ENCODE measurements at regions not wholly inside any gene's neighbourhood (a gene's known extent, or its start where the extent isn't known, plus 50 kb on each side); places are given as distances from the start of the nearest gene placed in this dataset.

DNA sequence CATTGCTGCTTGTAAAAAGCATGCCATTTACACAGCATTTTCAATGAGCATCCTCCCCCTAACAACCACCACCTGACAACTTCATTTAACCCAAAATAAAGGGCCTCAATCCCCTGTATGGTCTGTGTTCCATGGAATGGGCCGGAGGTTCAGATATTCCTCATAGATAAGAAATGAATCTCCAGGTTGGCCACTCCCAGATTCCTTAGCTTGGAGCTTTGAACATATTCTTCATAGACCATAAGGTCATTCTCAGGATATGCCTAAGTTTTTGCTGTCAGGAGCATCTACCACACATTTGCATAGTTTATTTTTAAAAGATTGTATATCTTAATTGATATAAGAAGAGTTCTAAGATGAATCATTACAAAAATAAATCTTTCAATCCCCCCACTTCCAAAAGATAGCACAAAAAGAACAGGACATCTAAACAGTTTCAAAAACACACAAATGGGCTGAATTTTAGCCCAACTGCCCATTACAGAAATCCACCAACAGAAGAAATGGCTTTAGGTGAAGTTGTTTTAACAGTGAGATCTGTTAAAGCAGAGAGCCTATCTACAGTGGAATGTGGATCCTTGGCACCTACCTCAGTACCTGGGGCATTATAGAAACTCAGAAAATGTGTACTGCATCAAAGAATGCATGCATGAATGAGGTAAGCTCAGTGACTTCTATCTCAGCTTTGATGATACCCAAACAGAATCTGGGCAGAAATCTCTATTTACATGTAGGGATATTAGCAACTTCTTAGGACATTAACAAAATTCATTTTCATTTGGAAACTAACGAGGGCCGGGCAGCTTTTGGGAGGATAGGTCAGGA lies 179.8 kb downstream of the SEC61B start:
- DNase-seq: no peak

DNA sequence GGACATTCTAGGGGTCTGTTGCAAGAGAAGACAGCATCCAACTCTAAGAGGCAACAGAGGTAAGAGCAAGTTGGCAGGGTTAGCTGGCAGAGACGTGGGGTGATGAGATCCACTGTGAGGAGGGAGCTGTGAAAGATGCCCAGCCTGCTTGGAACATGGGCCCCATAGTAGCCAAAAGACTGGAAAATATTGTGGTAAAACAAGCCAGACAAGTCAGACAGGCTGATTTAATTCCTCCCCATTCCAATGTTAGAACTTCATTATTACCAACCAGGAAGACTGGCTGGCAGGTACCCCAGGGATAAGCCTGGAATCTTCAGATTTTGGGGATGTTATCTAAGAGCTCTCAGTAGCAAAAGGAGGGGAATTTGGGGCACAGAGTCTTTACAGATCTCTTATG lies 181.3 kb downstream of the SEC61B start:
- DNase-seq: no peak

DNA sequence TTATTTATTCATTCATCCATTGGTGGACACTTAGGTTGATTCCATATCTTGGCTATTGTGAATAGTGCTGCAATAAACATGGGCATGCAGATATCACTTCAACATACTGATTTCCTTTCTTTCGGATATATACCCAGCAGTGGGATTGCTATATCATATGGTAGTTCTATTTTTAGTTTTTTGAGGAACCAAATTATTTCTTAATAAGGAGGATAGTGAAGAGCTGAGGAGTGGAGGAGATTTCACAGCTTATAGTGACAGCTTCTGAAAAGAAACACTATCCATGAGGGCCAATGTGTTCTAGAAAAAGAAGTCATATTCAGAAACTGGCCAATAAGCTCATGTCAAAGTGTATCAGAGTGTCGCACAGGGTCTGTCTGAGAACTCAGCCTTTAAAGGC lies 183.3 kb downstream of the SEC61B start:
- DNase-seq: no peak

DNA sequence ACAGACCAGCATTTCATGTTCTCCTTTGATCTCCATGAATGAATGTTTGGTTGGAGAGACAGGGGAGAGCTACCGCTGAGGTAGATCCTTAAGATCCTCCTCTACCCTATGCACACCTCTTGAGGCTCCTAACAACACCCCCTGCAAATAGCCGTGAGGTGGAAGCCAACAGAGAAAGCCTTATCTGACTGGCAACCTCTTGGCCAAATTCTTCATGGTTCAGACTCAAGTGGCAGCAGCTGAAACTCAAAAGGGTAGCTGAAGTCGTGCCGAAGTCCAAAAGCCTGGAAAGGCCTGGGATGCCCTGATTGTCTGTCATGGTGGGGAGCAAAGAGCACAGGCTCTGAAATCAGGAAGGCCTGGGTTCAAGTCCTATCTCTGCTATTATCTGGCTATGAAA lies 184.9 kb downstream of the SEC61B start:
- DNase-seq: no peak

DNA sequence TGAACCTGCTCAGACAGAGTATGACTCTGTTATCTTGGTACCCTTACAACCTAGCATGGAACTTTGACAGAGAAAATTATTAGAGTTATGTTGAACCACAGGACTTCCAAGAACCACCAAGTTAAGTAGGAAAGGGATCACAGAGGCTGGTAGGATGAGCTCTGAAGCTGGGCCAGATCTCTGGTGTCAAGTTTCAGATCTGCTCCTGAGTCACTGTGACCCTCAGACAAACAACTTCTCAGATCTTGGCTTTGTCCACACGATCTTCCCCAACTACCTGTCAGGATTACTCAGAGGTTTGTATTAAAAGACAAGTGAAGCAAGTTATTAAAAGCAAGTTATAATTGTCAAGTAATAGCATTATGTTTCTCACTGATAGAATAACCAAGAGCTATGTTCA lies 189.0 kb downstream of the SEC61B start:
- no peak for DNase-seq

DNA sequence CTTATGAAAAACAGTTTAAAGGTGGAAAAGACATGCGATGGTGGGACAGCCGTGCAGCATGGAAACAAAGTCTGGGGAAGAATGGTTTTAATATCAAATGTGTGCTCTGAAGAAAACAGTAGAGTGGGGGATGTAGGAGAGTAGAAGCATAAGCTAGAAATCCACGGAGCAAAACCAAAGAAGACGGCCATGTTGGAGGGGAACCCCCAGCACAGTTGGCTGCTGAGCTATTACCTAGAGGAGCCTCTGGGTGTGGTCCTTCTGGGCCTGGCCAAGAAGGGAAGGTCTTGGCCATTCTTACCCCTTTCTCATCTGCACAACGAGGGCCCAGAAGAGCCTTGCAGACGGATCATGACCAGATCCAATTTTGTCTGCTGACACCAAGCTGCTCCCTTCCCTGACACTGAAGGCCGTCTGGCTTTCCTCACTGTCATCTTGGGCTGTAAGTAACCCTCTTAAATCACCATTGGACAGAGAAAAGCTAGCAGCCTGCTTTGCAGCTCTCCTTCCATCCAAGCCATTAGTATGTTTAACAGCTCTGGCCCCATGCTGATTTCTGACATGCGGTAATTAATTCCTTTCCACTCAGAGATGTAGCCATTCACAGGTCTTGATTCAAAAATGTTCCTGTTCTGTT lies 189.5 kb downstream of the SEC61B start:
- no peak for DNase-seq

DNA sequence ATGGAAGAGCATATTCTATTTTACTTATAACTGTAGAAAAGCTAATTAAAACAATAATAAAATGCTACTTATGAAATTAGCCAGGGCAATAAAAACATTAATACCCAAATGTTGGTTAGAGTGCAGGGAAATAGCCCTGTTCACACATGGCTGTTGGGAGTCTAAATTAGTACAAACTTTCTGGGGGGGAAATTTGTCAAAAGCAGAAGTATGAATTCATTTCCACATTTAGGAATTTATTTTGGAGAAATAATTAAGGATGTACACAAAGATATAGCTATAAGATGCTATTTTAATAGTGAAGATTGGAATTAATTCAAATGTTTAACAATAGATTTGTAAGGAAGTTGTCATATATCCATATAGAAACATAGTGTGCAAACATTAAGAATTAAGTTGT lies 190.5 kb downstream of the SEC61B start:
- DNase-seq: no peak

DNA sequence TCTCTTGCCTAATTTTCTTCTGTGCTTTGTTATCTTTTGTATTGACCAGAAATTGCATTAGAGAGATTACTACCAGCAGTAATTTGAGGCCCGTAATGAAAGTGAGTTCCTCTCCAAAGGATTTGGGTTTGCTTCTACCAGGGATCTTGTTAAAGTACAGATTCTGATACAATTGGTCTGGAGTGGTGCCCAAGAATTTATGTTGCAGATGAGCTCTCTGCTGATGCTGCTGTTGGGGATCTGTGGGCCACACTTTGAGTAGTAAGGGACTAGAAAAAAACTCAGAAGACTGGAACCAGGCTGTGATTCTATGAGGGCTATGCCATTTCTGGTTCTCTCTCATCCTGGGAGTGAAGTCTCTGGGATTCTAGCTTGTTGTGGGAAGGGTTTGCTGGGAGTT lies 192.2 kb downstream of the SEC61B start:
- no peak for DNase-seq

DNA sequence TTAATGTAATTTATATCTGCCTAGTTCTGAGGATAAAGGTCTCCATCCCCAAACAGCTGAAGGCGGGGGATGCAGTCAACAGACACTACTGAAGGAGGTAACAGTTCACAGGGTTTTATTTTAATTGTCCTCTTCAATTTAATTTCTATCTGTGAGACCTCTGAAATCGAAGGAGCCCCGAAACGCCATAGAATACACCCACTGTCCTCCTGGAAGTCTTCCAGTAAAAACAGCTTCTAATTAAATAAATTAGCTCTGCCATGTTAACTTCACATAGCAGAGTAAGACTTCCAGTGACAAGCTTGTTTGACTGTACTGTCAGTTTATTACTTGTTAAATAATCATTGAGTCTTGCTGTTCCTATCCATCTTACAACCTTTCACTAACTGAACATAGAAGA lies 193.5 kb downstream of the SEC61B start:
- DNase-seq: no peak

DNA sequence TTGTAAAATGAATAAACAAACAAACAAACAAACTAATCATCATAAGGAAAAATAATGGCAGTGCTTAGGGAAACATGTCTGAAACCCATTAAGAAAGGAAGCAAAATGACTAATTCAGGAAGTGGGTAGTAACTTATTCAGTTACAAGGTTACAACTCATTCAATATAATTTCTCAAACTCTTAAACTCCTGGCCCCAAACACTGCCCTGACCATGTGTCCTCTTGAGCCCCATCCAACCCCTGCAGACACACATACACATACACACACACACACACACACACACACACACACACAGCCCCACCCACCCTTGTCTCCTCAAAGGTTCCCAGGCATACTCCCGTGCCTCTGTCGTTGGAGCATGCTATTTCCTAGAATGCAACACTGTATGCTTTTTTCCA lies 193.9 kb downstream of the SEC61B start:
- no peak for DNase-seq

DNA sequence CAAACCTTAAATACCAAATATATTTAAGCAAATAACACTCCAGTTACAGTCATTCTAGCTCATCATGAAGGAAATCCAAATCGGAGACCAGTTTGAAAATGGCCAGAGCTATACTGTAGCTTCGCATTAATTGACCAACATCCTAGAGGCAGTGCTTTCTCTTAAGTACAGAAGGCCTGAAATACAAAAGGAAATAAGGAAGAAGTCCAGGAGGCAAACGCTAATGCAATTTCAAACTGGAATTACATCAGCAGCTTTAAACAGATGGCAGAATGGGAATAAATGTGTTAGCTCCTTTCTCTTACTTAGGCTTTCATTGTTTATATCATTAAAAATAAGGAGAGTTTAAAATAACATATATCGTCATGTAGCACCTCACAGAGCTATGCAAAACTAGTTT lies 197.0 kb downstream of the SEC61B start:
- no peak for DNase-seq

DNA sequence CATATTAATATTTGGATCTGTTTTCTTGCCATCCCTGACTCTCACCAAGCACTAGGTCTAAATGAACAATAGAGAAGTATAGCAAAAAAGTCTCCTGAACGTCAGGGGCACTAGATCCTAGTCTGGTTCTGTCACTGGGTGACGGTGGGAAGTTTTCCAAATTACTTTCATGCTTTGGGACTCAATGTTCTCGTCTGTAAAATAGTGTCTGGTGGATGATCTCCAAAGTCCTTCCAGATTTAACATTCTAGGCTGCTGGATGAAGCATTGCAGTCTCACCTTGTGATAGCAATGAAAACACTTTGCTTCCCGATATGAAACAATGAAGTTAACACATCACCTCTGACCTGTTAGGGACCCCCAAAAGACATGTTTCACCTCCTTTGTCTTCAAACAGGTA lies 199.3 kb downstream of the SEC61B start:
- no peak for DNase-seq

DNA sequence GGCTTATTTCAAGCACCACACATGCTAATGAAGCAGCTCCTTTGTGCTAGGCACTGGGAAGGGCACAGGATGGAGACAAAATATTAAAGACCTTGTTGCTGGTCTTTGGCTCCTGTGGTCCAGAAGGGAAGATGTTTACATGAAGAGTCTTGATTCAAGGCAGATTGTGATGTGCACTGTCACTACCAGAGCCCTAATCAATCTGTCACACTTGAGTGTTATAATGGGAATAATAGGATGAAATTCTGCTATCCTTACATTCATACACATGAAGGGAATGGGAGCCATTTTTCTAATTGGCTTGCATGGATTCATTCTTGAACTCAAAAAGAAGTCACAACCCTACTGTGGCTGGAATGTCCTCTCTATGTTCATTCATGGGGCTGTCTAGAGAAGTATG lies 203.0 kb downstream of the SEC61B start:
- DNase-seq: no peak

DNA sequence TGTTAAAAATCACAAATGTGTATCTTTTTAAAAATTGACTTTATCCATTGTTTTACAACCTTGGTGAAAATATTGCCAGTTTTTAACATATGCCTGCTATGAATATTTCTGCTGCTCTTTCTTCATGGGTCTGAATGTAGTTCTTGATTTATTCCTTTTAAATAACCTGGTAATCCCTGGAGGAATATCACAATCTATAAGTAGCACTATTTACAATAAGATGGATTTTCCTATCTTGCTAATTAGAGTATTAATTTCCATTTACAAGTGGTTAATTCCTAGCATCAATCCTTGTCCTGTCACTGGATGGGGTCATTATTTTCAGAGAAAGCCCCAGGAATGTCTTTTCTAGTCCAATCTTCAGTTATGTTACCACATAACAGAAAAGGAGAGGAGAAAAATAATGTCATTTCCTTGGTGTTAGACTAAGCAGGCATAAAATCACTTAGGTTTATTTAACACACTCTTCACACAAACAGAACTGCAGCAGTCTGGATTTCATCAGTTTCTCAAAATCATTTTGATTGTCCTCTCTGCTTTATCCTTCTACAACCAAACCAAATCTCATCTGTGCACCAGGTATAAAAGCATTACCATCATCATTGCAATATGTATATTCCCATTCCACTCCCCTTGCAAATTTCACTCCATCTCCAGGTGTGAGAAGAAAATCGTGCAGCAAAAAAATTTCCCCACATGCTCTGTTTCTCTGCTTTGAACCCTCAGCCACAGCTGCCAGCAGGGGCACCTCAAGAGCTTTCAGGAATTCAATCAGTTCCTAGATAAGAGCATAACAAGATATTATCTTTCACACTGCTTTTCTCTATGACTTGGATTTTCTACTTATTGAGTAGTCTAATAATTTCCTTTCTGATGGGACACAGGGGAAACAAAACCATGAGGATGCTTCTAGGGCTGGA lies 204.1 kb downstream of the SEC61B start:
- no peak for DNase-seq

DNA sequence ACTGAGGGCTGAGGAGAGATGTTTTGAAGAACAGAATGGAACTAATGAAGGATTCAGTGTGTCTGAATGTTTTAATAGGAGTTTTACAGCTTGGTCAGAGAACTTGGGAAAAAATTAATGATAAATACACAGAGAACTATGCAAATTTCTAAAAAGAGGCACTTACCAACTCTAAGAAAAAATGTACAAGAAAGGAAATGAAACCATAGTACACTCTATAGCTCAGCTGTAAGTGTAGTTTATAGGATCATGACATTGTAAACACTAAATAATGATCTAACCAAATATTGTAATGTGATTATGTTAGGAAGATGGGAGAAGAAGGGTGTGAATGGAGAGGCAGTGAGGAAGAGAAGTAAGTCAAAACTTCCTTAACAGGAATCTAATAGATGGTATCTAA lies 205.2 kb downstream of the SEC61B start:
- no peak for DNase-seq

DNA sequence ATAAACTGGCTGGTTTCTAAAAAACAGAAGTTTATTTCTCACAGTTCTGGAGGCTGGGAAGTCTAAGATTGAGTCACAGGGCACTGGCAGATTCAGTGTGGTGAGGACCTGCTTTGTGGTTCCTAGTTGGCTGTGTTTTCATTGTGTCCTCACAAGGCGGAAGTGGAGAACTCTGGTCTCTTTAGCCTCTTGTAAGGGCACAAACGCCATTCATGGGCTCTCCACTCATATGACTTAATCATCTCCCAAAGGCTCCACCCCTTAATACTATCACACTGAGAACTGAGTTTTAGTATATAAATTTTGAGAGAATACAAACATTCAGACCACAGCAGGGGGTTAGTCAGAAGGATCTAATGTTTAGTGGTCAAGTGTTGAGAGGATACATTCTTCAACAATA lies 208.2 kb downstream of the SEC61B start:
- DNase-seq: no peak

DNA sequence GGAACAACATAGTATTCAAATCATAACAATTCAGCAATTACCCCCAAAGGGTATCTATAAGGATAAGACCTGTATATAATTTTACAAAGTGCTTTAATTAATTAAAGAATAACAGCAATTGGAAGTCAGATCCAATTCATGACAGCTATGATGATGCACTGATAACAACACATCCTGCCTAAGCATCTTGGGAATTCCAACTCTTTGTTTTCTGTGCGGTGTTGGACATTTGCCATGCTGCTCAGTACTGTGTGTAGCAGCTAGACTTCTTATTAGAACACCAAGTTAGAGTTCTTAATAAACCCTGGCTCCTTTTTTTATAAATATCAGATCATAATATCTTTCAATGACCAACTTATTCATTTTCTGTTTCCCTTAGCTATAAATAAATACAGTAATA lies 209.0 kb downstream of the SEC61B start:
- no peak for DNase-seq

DNA sequence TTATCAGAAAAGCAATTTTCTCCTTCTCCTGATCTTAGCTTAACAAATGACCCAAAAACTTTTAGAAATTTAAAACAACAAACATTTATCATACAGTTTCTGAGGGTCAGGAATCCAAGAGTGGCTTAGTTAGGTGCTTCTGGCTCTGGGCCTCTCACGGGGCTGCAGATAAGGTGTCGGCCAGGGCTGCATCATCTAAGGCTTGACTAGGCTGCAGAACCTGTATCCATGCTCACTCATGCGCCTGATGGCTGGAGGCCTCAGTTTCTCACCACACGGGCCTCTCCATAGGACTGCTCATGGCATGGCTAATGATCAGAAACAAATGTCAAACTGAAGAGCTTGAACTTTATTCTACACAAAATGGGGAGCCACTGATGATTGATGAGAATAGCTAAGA lies 210.0 kb downstream of the SEC61B start:
- no peak for DNase-seq

DNA sequence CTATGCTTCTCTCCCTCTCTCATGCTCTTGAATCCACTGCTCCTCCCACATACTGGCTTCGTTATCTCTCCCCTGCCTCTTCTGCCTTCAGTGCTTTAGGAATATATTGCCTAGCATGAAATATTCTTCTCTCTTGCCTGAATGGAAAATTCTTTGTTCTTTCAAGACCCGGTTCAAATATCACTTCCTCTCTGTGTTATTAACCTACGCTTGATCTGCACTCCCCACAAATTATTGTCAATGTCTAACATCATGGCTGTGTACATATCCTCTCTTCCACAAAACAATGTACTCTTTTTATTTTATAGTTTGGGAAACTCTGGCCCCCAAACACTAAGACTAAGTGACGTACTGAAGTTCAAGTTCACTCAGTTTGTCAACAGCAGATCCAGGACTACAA lies 211.0 kb downstream of the SEC61B start:
- DNase-seq: no peak

DNA sequence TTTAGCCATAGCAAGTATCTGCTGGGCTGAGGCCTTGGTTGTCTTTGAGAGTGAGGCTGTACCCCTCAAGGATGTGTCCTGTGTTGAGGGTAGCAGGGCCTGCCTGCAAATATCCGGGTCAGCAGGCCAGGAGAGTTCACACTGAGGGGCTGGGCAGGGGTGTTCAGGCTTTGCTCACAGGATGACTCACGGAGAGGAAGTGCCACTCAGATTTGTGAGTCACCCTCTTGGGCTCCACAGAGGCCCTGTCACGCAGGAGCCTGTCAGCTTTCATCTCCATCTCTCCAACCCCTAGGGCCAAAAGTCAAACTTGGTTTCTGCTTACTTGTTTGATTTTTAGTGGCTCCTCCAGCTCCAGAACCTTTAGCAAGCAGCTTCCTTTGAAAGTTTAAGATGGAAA lies 211.5 kb downstream of the SEC61B start:
- peak; percentile 71 for DNase-seq

DNA sequence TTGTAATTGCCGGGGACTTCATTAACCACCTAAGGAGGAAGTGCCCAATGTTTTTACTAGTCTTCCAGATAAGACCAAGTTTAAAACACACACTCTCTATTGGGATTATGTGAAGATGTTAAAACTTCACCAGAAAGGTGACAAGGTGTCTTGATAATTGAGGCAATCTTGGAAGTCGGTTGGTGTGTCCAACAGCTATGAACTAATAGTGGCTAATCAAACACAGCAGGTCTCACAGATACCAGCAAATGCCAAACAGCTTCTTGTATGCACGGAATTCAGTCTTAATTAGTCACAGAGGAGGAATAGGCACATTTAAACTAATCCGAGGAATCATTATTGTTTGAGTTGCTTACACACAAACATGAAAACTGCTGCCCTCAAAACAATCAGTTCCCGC lies 214.5 kb downstream of the SEC61B start:
- no peak for DNase-seq

DNA sequence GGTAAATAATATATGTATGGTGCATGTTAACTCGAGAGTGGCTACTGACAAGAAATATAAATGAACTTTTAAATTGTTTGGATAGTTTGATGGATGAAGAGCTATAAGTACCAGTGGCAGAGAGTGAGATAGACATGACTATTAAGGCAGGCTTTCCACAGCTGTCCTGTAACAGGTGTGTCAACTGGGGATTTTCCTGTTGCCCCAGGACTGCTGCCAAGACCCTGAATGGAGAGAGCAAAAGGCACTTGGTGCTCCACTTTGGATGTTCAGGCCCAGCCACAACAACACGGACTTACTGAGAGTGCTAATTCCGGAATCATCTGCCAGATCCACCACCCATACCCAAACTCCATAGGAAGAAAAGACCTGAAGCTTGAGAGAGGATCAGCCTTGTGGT lies 215.1 kb downstream of the SEC61B start:
- no peak for DNase-seq

DNA sequence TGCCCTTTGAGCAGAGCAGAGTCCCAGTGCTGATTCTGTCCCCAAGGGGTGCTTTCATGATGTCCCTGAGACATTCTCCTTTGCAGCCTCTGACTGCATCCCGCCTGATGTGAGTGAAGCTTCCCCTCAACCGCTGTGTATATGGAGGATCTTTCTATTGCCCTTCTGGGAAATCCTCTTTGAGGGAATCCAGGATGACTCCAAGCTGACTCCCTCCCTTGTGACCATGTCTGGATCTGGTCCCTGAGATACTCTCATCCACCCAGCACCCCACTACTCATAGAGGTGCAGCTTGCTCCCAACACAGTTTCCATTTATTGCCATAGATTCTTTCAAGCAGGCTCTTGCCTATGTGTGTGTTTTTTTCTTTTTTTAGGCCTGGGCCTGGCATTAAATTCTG lies 216.5 kb downstream of the SEC61B start:
- no peak for DNase-seq

DNA sequence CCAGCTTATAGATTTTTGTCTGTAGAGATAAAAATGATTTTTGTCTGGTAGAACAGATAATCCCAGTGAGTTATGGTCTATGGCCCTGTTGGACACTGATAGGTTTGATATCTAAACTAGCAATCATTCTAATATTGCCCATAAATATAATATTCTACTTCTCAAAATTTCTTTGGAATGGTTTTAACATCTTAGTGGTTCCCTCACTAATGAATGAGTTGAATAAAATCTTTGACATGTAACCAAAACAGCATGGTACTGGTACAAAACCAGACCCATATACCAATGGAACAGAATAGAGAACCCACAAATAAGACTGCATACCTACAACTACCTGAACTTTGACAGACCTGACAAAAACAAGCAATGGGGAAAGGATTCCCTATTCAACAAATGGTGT lies 219.7 kb downstream of the SEC61B start:
- no peak for DNase-seq
